HFF-Myc (cell line): ENCODE measurements at regions not wholly inside any gene's neighbourhood (a gene's known extent, or its start where the extent isn't known, plus 50 kb on each side); places are given as distances from the start of the nearest gene placed in this dataset.

Experiments used
- DNase-seq: peaks from one replicate; pipeline ENCODE4 v3.0.0-alpha.2; 2011; ENCODE audit warnings: low read depth; ENCODE audit errors: extremely low read depth
- H3K4me3 ChIP-seq: replicated peaks from 2 replicates; pipeline ENCODE4 v1.5.1; 2011; ENCODE audit warnings: low read depth, mild to moderate bottlenecking, control low read depth, low read length
- TF ChIP-seq, protein P1 (sequence below): IDR thresholded peaks from 2 replicates; pipeline ENCODE4 v1.5.1; 2012; ENCODE audit warnings: mild to moderate bottlenecking, low read depth, low read length, control low read depth; ENCODE audit errors: missing control alignments

DNA sequence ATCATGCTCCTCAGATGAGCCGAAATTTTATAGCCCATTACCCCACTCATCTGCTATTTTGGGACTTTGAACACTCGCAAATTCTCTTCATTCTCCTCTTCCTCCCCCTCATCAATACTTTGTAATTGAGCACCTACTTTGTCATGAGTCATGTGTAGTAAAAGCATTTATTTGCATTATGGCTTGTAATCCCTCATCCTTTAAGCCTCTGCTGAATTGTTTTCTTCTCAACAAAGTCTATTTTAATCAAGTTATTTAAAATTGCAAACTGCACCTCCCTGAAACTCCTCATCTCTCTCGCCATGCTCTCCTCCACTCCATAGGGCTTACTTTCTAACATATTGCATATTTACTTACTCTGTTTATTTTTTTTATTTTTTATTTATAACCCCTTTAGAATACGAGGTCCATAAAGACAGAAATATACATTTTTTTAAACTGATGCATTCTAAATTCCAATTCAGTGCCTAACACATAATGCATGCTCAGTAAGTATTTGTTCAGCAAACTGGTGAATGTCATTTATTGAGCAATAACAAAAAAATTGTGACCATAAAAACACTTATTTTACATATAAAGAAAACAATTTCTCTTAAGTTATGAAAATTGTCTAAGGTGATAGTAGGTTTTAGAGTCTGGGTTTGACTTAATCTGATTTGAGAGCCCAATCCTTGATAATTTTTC, 161.7 kb downstream of the FASLG start:
- TF ChIP-seq, protein P1, sequence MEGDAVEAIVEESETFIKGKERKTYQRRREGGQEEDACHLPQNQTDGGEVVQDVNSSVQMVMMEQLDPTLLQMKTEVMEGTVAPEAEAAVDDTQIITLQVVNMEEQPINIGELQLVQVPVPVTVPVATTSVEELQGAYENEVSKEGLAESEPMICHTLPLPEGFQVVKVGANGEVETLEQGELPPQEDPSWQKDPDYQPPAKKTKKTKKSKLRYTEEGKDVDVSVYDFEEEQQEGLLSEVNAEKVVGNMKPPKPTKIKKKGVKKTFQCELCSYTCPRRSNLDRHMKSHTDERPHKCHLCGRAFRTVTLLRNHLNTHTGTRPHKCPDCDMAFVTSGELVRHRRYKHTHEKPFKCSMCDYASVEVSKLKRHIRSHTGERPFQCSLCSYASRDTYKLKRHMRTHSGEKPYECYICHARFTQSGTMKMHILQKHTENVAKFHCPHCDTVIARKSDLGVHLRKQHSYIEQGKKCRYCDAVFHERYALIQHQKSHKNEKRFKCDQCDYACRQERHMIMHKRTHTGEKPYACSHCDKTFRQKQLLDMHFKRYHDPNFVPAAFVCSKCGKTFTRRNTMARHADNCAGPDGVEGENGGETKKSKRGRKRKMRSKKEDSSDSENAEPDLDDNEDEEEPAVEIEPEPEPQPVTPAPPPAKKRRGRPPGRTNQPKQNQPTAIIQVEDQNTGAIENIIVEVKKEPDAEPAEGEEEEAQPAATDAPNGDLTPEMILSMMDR = no peak
- H3K4me3 ChIP-seq = no peak overlapping the region
- no peak for DNase-seq

DNA sequence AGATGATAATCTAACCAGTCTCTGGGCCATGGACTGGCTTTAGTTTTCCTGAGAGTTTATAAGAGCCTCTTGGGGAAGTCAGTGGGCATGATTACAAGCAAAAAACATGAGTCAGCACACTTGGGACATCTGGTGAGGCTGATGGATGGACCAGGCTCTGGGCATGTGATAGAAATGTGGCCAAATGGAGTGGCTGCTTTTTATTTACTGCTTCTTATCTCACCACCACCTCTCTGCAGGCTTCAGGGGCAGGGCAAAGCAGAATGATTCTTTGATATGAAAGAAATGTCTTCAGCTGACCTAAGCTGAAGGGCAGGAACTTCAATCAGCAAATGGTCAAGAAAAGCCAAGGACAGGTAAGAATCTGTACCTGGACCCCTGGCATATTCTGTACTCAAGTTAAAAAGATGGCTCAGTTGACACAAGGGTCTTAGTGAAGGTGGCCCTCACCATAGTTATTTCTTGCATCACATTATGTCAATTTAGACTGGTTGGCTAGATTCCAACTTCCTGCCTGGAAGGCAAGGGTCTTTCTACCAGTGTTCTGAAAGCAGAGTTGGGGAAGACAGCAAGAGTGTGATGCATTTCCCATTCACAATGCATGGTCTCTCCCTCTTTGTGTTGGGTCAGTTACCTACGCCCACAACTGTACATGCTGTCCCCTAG, 162.8 kb downstream of the FASLG start:
- TF ChIP-seq, protein P1 = no peak
- peak; percentile 62 for DNase-seq
- H3K4me3 ChIP-seq = no peak overlapping the region

DNA sequence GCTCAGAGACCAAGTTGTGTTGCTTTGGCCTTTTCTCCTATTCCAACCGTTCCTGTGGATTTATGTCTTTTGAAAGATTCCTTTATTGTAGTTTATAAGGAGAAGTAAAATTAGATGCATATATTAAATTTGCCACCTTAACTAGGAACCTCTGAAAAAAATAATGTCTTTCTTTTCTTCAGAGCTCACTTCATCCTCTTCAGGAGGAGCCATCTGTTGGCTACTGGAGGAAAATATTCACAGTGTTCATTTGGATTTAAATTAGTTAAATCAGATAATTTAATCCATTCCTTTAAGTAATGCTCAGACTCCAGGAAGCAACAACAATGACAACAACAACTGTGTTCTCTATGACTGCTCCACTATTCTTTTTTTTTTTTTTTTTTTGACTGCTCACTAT, 164.0 kb downstream of the FASLG start:
- DNase-seq = no peak
- H3K4me3 ChIP-seq = no peak overlapping the region
- TF ChIP-seq, protein P1 = no peak

DNA sequence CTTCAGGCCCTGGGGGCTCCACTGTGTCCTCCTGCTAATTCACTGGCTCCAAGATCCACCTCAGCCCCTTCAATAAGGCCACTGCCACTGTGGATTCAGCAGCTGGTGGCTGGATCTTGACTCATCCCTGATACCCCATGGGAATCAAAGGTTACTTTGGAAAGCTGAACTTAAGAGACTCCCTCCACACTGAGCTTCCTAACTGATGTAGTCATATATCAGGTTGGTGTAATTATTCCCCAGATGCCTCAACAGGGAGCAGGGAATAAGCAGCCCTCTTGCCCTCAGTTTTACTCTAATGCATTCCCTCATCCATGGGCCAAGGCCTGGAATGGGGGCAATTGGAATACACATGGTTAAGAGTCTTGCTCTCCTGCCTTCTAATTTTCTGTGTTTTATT, 164.6 kb downstream of the FASLG start:
- TF ChIP-seq, protein P1 = no peak
- no peak for DNase-seq

DNA sequence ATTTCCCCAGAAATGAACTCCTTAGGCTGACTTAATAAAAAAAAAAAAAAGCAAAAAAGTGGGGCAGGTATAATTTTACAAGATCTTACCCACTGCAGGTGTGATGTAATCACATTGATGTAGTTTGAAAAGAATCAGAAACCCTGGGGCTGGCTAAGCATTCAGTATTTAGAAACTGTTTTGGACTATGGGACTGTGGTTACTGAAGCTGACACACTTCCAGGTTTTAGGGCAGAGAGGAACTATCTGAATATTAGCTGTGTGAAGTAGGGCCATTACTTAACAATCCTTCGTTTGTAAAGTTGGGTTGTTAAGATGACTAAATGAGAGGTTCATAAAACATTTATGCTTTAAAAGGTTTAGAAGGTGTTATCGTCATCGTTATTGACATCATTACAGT, 165.3 kb downstream of the FASLG start:
- TF ChIP-seq, protein P1 = no peak
- no peak for DNase-seq
- no peak overlapping the region for H3K4me3 ChIP-seq

More for the DNA sequence above, 164.6 kb downstream of the FASLG start:
- no peak overlapping the region for H3K4me3 ChIP-seq

DNA sequence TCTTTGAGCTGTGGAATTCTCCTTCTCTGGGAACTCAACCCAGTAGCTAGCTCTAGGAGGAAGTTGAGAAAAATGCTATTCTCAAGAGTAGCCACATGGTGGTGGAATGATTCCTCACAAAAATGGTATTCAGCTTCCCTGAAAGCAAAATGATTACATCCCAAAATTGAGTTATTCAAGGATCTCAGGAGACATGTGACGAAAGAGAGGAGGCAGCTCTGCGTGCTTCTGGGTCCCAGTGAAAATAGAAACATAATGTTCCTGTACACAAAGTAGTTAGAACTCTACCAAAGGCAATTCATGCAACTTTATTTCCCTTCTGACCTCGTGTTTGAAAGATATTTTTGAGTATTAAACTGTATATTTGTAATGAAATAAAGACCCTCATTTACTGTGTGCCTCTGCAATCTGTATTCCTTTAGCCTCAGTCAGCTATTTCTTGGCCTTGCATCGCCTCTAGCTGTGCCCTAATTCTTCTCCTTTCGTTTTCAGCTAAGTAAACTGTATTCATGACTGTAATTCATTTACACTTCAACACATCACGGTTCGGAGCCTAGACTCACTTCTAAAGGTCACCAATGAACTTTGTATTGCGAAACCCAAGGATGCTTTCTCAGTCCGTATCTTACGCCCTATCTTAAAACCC, 167.3 kb downstream of the FASLG start:
- peak; percentile 79 for DNase-seq
- no peak overlapping the region for H3K4me3 ChIP-seq
- TF ChIP-seq, protein P1 = peak; percentile 64
